OCI-LY7 (cell line): ENCODE measurements at regions not wholly inside any gene's neighbourhood (a gene's known extent, or its start where the extent isn't known, plus 50 kb on each side); places are given as distances from the start of the nearest gene placed in this dataset.

ENCODE experiments used
- BruUV-seq: library from RNA; stranded (reverse); fragments of 400-500 nt; replicated peaks from 2 replicates; lab custom pipeline; 2021; lab: Mats Ljungman, UMichigan
- CTCF ChIA-PET: fragments of 300-600 bp; sonication (Branson Sonifier 250); formaldehyde crosslinking; loops from one replicate; lab custom pipeline; 2022; ENCODE audit warnings: antibody characterized with exemption; ENCODE audit not compliant: unreplicated experiment; lab: Charles Lee
- POLR2A ChIA-PET: fragments of 300-600 bp; sonication (Branson Sonifier 250); formaldehyde crosslinking; loops from one replicate; lab custom pipeline; 2022; ENCODE audit warnings: antibody characterized with exemption; lab: Charles Lee
- DNase-seq: peaks from one replicate; pipeline ENCODE4 v3.0.0-alpha.2; 2015; ENCODE audit warnings: low spot score
- H2AFZ ChIP-seq: fragments of 200-600 bp; sonication (generic), shearing (Covaris generic); 2 replicates; pipeline ENCODE4 v1.6.1; 2014; ENCODE audit warnings: mild to moderate bottlenecking, antibody characterized with exemption, low read length, moderate library complexity
- H3K27ac ChIP-seq: fragments of 200-600 bp; sonication (generic); 2 replicates; pipeline ENCODE4 v1.5.1; 2014; ENCODE audit warnings: mixed run types, low read depth, mild to moderate bottlenecking, moderate library complexity, low read length, inconsistent platforms; ENCODE audit not compliant: poor library complexity, severe bottlenecking
- H3K36me3 ChIP-seq: fragments of 200-600 bp; sonication (generic); 2 replicates; pipeline ENCODE4 v1.6.1; 2014; ENCODE audit warnings: mild to moderate bottlenecking, antibody characterized with exemption, low read length, moderate library complexity, mixed read lengths; ENCODE audit not compliant: insufficient read depth
- H3K4me1 ChIP-seq: fragments of 200-600 bp; sonication (generic); 2 replicates; pipeline ENCODE4 v1.5.1; 2014; ENCODE audit warnings: mild to moderate bottlenecking, low read length; ENCODE audit not compliant: insufficient read depth, poor library complexity, severe bottlenecking
- H3K4me2 ChIP-seq: fragments of 200-600 bp; sonication (generic); 2 replicates; pipeline ENCODE4 v1.6.1; 2014; ENCODE audit warnings: mild to moderate bottlenecking, low read length
- H3K4me3 ChIP-seq: fragments of 200-600 bp; sonication (generic); 2 replicates; pipeline ENCODE4 v1.5.1; 2014; ENCODE audit warnings: mild to moderate bottlenecking, low read depth, low read length; ENCODE audit not compliant: poor library complexity, severe bottlenecking
- H3K79me2 ChIP-seq: fragments of 200-600 bp; sonication (generic); 2 replicates; pipeline ENCODE4 v1.6.1; 2016; ENCODE audit warnings: low read depth, mild to moderate bottlenecking, low read length, moderate library complexity, mixed read lengths; ENCODE audit not compliant: insufficient read depth
- H3K9me2 ChIP-seq: fragments of 200-600 bp; sonication (generic); 2 replicates; pipeline ENCODE4 v1.6.1; 2016; ENCODE audit warnings: mild to moderate bottlenecking, low read length, mixed read lengths; ENCODE audit not compliant: insufficient read depth
- H3K9me3 ChIP-seq: fragments of 200-600 bp; sonication (generic); 2 replicates; pipeline ENCODE4 v1.6.1; 2014; ENCODE audit warnings: mild to moderate bottlenecking, mixed run types, low read length, mixed read lengths
- H4K20me1 ChIP-seq: fragments of 200-600 bp; sonication (generic); 2 replicates; pipeline ENCODE4 v1.6.1; 2014; ENCODE audit warnings: mild to moderate bottlenecking, antibody characterized with exemption, low read length, moderate library complexity, mixed read lengths; ENCODE audit not compliant: insufficient read depth
- EZH2phosphoT487 ChIP-seq: fragments of 200-600 bp; sonication (generic); IDR thresholded peaks from 2 replicates; pipeline ENCODE4 v1.6.1; 2018; ENCODE audit warnings: low read depth, borderline replicate concordance, mild to moderate bottlenecking, mixed run types, antibody characterized with exemption, low read length, moderate library complexity, mixed read lengths
- intact Hi-C: fragments of 100-400 bp; cut with micrococcal nuclease; formaldehyde crosslinking; loops from one replicate; pipeline ENCODE4 v1.10.0; 2022; ENCODE audit not compliant: unreplicated experiment
- TF ChIP-seq, protein P1 (sequence below): fragments of 200-600 bp; sonication (generic); conservative IDR thresholded peaks from 2 replicates; pipeline ENCODE4 v1.5.1; 2014; ENCODE audit warnings: mild to moderate bottlenecking, antibody characterized with exemption, low read length, moderate library complexity, mixed read lengths

GRCh38 chr13:107669391-107669993 lies 545.8 kb downstream of the LIG4 start:
- BruUV-seq = no TSS peak
- ChIA-PET CTCF (no interaction called here), POLR2A (no interaction called here)
- no peaks in the 10 kb centered on the region for H3K9me3 ChIP-seq
- no peak for TF ChIP-seq EZH2phosphoT487
- TF ChIP-seq, protein P1, sequence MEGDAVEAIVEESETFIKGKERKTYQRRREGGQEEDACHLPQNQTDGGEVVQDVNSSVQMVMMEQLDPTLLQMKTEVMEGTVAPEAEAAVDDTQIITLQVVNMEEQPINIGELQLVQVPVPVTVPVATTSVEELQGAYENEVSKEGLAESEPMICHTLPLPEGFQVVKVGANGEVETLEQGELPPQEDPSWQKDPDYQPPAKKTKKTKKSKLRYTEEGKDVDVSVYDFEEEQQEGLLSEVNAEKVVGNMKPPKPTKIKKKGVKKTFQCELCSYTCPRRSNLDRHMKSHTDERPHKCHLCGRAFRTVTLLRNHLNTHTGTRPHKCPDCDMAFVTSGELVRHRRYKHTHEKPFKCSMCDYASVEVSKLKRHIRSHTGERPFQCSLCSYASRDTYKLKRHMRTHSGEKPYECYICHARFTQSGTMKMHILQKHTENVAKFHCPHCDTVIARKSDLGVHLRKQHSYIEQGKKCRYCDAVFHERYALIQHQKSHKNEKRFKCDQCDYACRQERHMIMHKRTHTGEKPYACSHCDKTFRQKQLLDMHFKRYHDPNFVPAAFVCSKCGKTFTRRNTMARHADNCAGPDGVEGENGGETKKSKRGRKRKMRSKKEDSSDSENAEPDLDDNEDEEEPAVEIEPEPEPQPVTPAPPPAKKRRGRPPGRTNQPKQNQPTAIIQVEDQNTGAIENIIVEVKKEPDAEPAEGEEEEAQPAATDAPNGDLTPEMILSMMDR = no peak
- no peak overlapping the region for H2AFZ ChIP-seq
- H3K9me2 ChIP-seq = no peaks in the 10 kb centered on the region
- H3K4me1 ChIP-seq = no peaks in the 10 kb centered on the region
- no peak for DNase-seq
- no peak overlapping the region for H3K4me2 ChIP-seq
- H3K27ac ChIP-seq = no peak overlapping the region
- intact Hi-C loops = no loop called here
- H3K4me3 ChIP-seq = no peak overlapping the region
- no peaks in the 10 kb centered on the region for H4K20me1 ChIP-seq
- H3K79me2 ChIP-seq = no peaks in the 10 kb centered on the region
- no peaks in the 10 kb centered on the region for H3K36me3 ChIP-seq

GRCh38 chr13:107665926-107666458 lies 549.3 kb downstream of the LIG4 start:
- ChIA-PET POLR2A (no interaction called here), CTCF (no interaction called here)
- H3K36me3 ChIP-seq = no peaks in the 10 kb centered on the region
- no peaks in the 10 kb centered on the region for H3K79me2 ChIP-seq
- no peak overlapping the region for H3K27ac ChIP-seq
- H2AFZ ChIP-seq = no peak overlapping the region
- H3K4me3 ChIP-seq = no peak overlapping the region
- no TSS peak for BruUV-seq
- no peak for DNase-seq
- no peaks in the 10 kb centered on the region for H3K4me1 ChIP-seq
- H3K4me2 ChIP-seq = no peak overlapping the region
- intact Hi-C loops = no loop called here
- no peaks in the 10 kb centered on the region for H3K9me2 ChIP-seq
- no peaks in the 10 kb centered on the region for H4K20me1 ChIP-seq
- TF ChIP-seq, protein P1 = no peak
- TF ChIP-seq EZH2phosphoT487 = no peak
- H3K9me3 ChIP-seq = no peaks in the 10 kb centered on the region

DNA sequence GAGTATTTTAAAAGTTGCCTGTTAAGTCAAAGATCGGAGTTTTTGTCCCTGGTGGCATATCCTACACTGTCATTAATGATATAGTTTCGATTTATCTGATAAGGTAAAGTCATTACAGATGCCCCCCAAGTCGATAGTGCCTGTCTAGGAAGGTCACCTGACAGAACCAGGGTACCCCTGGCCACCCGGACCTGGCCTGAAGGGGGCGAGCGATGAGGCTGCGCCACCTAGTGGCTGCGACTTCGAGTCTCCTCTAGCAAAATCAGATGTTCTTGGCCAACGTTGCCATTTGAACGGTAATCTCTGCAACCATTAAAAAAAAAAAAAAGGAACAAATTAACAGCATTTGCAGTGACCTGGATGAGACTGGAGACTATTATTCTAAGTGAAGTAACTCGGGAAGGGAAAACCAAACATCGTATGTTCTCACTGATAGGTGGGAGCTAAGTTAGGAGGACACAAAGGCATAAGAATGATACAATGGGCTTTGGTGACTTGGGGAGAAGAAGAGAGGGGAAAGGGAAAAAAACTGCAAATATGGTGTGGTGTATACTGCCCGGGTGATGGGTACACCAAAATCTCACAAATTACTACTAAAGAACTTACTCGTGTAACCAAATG lies 565.1 kb downstream of the LIG4 start:
- Histone ChIP-seq H2AFZ (no peak overlapping the region), H3K36me3 (no peaks in the 10 kb centered on the region), H3K4me1 (no peaks in the 10 kb centered on the region), H3K4me2 (no peak overlapping the region), H4K20me1 (no peaks in the 10 kb centered on the region), H3K4me3 (no peak overlapping the region), H3K27ac (no peak overlapping the region), H3K9me3 (no peaks in the 10 kb centered on the region), H3K9me2 (no peaks in the 10 kb centered on the region), H3K79me2 (no peaks in the 10 kb centered on the region)
- BruUV-seq = no TSS peak
- ChIA-PET POLR2A (interaction anchor here (0.6 kb wide), 1 partner anchor 140 kb away, joined by 4 read pairs; no protein-coding TSS in a partner anchor), CTCF (no interaction called here)
- DNase-seq = peak; percentile 37
- TF ChIP-seq EZH2phosphoT487 = no peak
- TF ChIP-seq, protein P1 = peak; percentile 76
- intact Hi-C loops = loop anchor here (5.0 kb wide), 1 partner anchor 443 kb away; no protein-coding TSS in a partner anchor
